Fibroblast of lung (primary cell): ENCODE measurements at regions not wholly inside any gene's neighbourhood (a gene's known extent, or its start where the extent isn't known, plus 50 kb on each side); places are given as distances from the start of the nearest gene placed in this dataset.
A peak's percentile ranks its signal among the peaks of the same experiment; 100 is the strongest.

Experiments
- DNase-seq, 2 donors: peaks; one replicate each; pipeline versions ENCODE4 v3.0.0 to v3.0.0-alpha.2; 2010; ENCODE audit warnings: low read depth in 2 of 2
- H2AFZ ChIP-seq: 2 replicates; pipeline ENCODE4 v1.5.1; 2012; ENCODE audit warnings: low read length, control low read depth, inconsistent platforms
- H3K27ac ChIP-seq: 2 replicates; pipeline ENCODE4 v1.5.1; 2011; ENCODE audit warnings: low read length, control low read depth; ENCODE audit not compliant: insufficient read depth
- H3K27me3 ChIP-seq: 2 replicates; pipeline ENCODE4 v1.5.1; 2011; ENCODE audit warnings: mild to moderate bottlenecking, low read length; ENCODE audit not compliant: control insufficient read depth, insufficient read depth
- H3K36me3 ChIP-seq: 2 replicates; pipeline ENCODE4 v1.5.1; 2011; ENCODE audit warnings: low read length; ENCODE audit not compliant: control insufficient read depth, insufficient read depth
- H3K4me1 ChIP-seq: 2 replicates; pipeline ENCODE4 v1.5.1; 2011; ENCODE audit warnings: low read length; ENCODE audit not compliant: control insufficient read depth, insufficient read depth; ENCODE audit errors: extremely low read depth
- H3K4me2 ChIP-seq: 2 replicates; pipeline ENCODE4 v1.5.1; 2011; ENCODE audit warnings: low read length, control low read depth; ENCODE audit not compliant: insufficient read depth; ENCODE audit errors: extremely low read depth
- H3K4me3 ChIP-seq, 4 experiments: fragments of 200-600 bp in 1 of 4; sonication (generic) in 1 of 4; replicated peaks in 1 of 4; 2 replicates each; pipeline ENCODE4 v1.5.1; 2011 to 2016; ENCODE audit warnings: low read length in 4 of 4, low read depth in 3 of 4, mild to moderate bottlenecking in 3 of 4, control low read depth in 2 of 4, inconsistent platforms in 1 of 4, mixed read lengths in 1 of 4; ENCODE audit not compliant: insufficient read depth in 1 of 4; ENCODE audit errors: control extremely low read depth in 1 of 4
- H3K79me2 ChIP-seq: 2 replicates; pipeline ENCODE4 v1.5.1; 2012; ENCODE audit warnings: mild to moderate bottlenecking, low read length, inconsistent platforms; ENCODE audit not compliant: control insufficient read depth, insufficient read depth
- H3K9ac ChIP-seq: 2 replicates; pipeline ENCODE4 v1.5.1; 2011; ENCODE audit warnings: mild to moderate bottlenecking, low read length, control low read depth; ENCODE audit not compliant: insufficient read depth
- H3K9me3 ChIP-seq: 2 replicates; pipeline ENCODE4 v1.5.1; 2012; ENCODE audit warnings: low read depth, low read length; ENCODE audit not compliant: control insufficient read depth, insufficient read depth
- H4K20me1 ChIP-seq: 2 replicates; pipeline ENCODE4 v1.5.1; 2011; ENCODE audit warnings: low read length; ENCODE audit not compliant: control insufficient read depth, insufficient read depth; ENCODE audit errors: extremely low read depth
- EZH2 ChIP-seq: IDR thresholded peaks from 2 replicates; pipeline ENCODE4 v1.5.1; 2012; ENCODE audit warnings: low read length, control low read depth, mild to moderate bottlenecking; ENCODE audit errors: missing control alignments
- TF ChIP-seq, protein P1 (sequence below), 2 donors: IDR thresholded peaks in 1 of 2; conservative IDR thresholded peaks in 1 of 2; 1 replicate in 1 of 2; 2 replicates in 1 of 2; pipeline ENCODE4 v1.5.1; 2011 to 2012; ENCODE audit warnings: low read length in 2 of 2, control low read depth in 1 of 2, inconsistent platforms in 1 of 2, low read depth in 1 of 2, mild to moderate bottlenecking in 1 of 2

DNA sequence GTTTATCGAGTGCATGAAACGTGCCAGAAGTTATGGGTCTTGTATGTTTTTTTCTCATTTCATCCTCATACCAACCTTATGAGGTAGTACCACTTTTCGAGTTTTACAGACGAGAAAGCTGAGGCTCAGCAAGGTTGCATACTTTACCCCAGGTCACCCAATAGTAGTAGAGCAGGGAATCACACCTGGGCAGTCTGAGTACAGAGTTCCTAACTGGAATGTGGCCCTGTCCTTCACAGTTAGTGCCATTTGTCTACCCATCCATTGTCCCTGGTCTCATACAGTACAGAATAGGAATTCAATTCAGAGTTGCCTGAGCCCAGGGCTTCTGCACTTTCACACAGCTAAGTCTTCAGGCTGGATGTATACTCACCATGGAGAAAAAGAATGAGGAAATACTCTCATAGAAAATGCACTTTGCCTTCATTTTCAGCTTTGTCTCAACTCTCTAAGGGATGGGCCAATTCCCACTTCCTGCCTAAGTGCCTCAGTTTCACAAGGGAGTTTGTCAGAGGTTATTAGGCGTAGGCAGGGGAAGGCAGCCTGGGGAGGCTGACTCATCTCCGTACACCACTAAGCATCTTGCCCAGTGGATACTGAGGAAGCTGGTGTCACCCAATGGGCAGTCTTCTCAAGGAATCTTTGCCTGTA, 93.2 kb downstream of the TMEM212 start:
- Histone ChIP-seq H3K27ac (no peak overlapping the region), H3K9me3 (no peaks in the 10 kb centered on the region), H4K20me1 (no peaks in the 10 kb centered on the region), H3K9ac (no peak overlapping the region), H3K4me2 (no peak overlapping the region), H3K4me1 (no peaks in the 10 kb centered on the region), H3K27me3 (no peaks in the 10 kb centered on the region), H3K79me2 (no peaks in the 10 kb centered on the region), H3K36me3 (no peaks in the 10 kb centered on the region), H3K4me3 (no peak overlapping the region), H2AFZ (no peak overlapping the region)
- no peak for TF ChIP-seq EZH2
- TF ChIP-seq, protein P1, sequence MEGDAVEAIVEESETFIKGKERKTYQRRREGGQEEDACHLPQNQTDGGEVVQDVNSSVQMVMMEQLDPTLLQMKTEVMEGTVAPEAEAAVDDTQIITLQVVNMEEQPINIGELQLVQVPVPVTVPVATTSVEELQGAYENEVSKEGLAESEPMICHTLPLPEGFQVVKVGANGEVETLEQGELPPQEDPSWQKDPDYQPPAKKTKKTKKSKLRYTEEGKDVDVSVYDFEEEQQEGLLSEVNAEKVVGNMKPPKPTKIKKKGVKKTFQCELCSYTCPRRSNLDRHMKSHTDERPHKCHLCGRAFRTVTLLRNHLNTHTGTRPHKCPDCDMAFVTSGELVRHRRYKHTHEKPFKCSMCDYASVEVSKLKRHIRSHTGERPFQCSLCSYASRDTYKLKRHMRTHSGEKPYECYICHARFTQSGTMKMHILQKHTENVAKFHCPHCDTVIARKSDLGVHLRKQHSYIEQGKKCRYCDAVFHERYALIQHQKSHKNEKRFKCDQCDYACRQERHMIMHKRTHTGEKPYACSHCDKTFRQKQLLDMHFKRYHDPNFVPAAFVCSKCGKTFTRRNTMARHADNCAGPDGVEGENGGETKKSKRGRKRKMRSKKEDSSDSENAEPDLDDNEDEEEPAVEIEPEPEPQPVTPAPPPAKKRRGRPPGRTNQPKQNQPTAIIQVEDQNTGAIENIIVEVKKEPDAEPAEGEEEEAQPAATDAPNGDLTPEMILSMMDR (conservative IDR thresholded peaks at IDR 0.05 in 1 of 2, IDR thresholded peaks at IDR 0.05 in 1 of 2; ENCODE audit: low read depth in 1 of 2, low read length in 2 of 2): no peak
- peak; percentile 82 to 88 for DNase-seq

DNA sequence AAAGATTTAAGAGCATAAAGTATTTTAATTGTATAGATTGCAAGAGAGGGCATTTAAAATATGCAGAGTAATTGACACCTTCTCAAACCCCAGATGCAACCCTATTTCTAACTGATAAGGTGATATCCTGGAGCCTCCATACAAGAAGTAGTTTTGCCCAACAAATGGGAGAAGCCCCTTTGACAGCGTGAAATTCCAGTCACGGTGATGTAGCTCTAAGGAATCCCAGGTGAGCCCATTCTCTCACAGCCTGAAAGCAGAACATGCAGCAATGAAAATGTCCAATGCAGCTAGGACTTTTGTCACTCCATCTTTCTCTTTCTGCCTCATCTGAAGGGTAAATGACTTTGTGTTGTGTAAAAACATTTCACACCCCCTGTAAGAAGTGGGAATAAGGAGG, 96.4 kb downstream of the TMEM212 start:
- H3K4me2 ChIP-seq: no peak overlapping the region
- TF ChIP-seq, protein P1 (conservative IDR thresholded peaks at IDR 0.05 in 1 of 2, IDR thresholded peaks at IDR 0.05 in 1 of 2; ENCODE audit: low read depth in 1 of 2, low read length in 2 of 2): no peak
- no peak for TF ChIP-seq EZH2
- no peak overlapping the region for H3K9ac ChIP-seq
- no peaks in the 10 kb centered on the region for H4K20me1 ChIP-seq
- H3K36me3 ChIP-seq: no peaks in the 10 kb centered on the region
- no peaks in the 10 kb centered on the region for H3K9me3 ChIP-seq
- H3K27me3 ChIP-seq: no peaks in the 10 kb centered on the region
- no peak overlapping the region for H2AFZ ChIP-seq
- H3K4me1 ChIP-seq: no peaks in the 10 kb centered on the region
- no peak overlapping the region for H3K27ac ChIP-seq
- H3K4me3 ChIP-seq: no peak overlapping the region
- DNase-seq: no peak
- no peaks in the 10 kb centered on the region for H3K79me2 ChIP-seq

DNA sequence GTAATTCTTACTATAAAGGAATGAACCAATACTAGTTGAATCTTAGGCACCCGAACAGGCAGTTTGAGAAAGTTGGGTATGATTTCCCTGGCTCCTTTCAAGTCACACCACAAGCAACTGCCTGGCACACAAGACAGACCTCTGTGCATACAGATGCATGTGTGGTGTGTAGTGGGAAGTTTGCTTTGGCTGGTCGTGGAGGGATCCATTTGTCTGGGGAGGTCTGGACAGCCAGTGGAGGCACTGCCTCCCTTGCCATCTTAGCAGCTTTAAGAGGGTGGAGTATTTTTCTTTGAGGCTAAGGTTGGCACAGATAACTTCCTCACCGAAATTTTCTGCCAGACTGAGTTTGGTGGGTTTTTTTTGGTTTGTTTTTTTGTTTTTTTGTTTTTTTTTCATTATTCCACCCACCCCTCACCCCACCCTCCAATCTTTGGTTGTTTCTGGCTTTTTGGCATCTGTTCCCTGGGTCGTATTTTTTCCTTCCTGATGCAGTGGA, 97.1 kb downstream of the TMEM212 start:
- Histone ChIP-seq H4K20me1 (no peaks in the 10 kb centered on the region), H3K9me3 (no peaks in the 10 kb centered on the region)

More for the DNA sequence above, 97.1 kb downstream of the TMEM212 start:
- Histone ChIP-seq H3K79me2 (no peaks in the 10 kb centered on the region), H3K9ac (no peak overlapping the region), H2AFZ (no peak overlapping the region), H3K4me2 (no peak overlapping the region), H3K4me1 (no peaks in the 10 kb centered on the region), H3K27ac (no peak overlapping the region), H3K27me3 (no peaks in the 10 kb centered on the region), H3K4me3 (no peak overlapping the region), H3K36me3 (no peaks in the 10 kb centered on the region)
- TF ChIP-seq, protein P1 (conservative IDR thresholded peaks at IDR 0.05 in 1 of 2, IDR thresholded peaks at IDR 0.05 in 1 of 2; ENCODE audit: low read depth in 1 of 2, low read length in 2 of 2): no peak
- TF ChIP-seq EZH2: no peak
- DNase-seq: no peak
